Spleen (tissue), 11 donors: ENCODE measurements at regions not wholly inside any gene's neighbourhood (a gene's known extent, or its start where the extent isn't known, plus 50 kb on each side); places are given as distances from the start of the nearest gene placed in this dataset.

Experiments
- DNase-seq: peaks from one replicate; pipeline ENCODE4 v3.0.0-alpha.2; 2020
- H3K27ac ChIP-seq, 8 donors: fragments of 200-600 bp; sonication (generic) in 7 of 8; 1 replicate in 4 of 8; 2 replicates in 4 of 8; pipeline versions ENCODE4 v1.5.0 to v1.8.0; 2016 to 2021; ENCODE audit warnings: inconsistent platforms in 4 of 8, mild to moderate bottlenecking in 4 of 8, moderate library complexity in 1 of 8
- H3K27me3 ChIP-seq, 7 donors: fragments of 200-600 bp; sonication (generic) in 6 of 7; replicated peaks in 1 of 7; 1 replicate in 4 of 7; 2 replicates in 3 of 7; pipeline versions ENCODE4 v1.5.0 to v1.8.0; 2016 to 2021; ENCODE audit warnings: inconsistent platforms in 3 of 7, mild to moderate bottlenecking in 1 of 7
- H3K36me3 ChIP-seq, 6 donors: fragments of 200-600 bp; sonication (generic) in 5 of 6; 1 replicate in 4 of 6; 2 replicates in 2 of 6; pipeline versions ENCODE4 v1.5.0 to v1.8.0; 2016 to 2021; ENCODE audit warnings: inconsistent platforms in 2 of 6
- H3K4me1 ChIP-seq, 6 donors: fragments of 200-600 bp; sonication (generic) in 5 of 6; 1 replicate in 3 of 6; 2 replicates in 3 of 6; pipeline versions ENCODE4 v1.5.0 to v1.8.0; 2016 to 2021; ENCODE audit warnings: inconsistent platforms in 3 of 6
- H3K4me3 ChIP-seq, 8 donors: fragments of 200-600 bp; sonication (generic) in 7 of 8; 1 replicate in 4 of 8; 2 replicates in 4 of 8; pipeline versions ENCODE4 v1.5.0 to v1.8.0; 2016 to 2021; ENCODE audit warnings: inconsistent platforms in 4 of 8, mild to moderate bottlenecking in 4 of 8, moderate library complexity in 2 of 8
- H3K9me3 ChIP-seq, 8 donors: fragments of 200-600 bp; sonication (generic) in 7 of 8; 1 replicate in 4 of 8; 2 replicates in 4 of 8; pipeline versions ENCODE4 v1.5.0 to v1.8.0; 2016 to 2021; ENCODE audit warnings: inconsistent platforms in 4 of 8
- CTCF ChIP-seq, 11 experiments: fragments of 200-600 bp in 7 of 11; fragments of 450-650 bp in 4 of 11; sonication (generic) in 4 of 11; IDR thresholded peaks in 8 of 11; conservative IDR thresholded peaks in 3 of 11; 1 replicate in 7 of 11; 2 replicates in 4 of 11; pipeline versions ENCODE4 v1.4.0 to v1.8.0; 2016 to 2021; ENCODE audit warnings: antibody characterized with exemption in 11 of 11, inconsistent platforms in 4 of 11, mild to moderate bottlenecking in 1 of 11
- POLR2A ChIP-seq, 3 donors: fragments of 450-650 bp; IDR thresholded peaks; one replicate each; pipeline ENCODE4 v1.5.1; 2017; ENCODE audit warnings: antibody characterized with exemption in 3 of 3, mild to moderate bottlenecking in 1 of 3
- POLR2AphosphoS5 ChIP-seq, 3 donors: sonication (generic); formaldehyde crosslinking; IDR thresholded peaks; one replicate each; pipeline ENCODE4 v1.5.1; 2017; ENCODE audit warnings: antibody characterized with exemption in 3 of 3
- WGBS, 5 donors: extraction: QIAGEN DNeasy Blood & Tissue Kit in 3 of 5; methylation state at CpG; one replicate each; pipeline versions ENCODE4 v1.1.5 to v1.1.7; 2013 to 2018; 5-methylcytosine and 5-hydroxymethylcytosine counted together
- intact Hi-C: fragments of 100-400 bp; cut with DNase I; formaldehyde crosslinking; loops from one replicate; pipeline ENCODE4 v1.15.0; 2023; ENCODE audit warnings: low total_unique reads
- donor health status: healthy with polysubstance abuse.
- donor health status: DM: no; HTN: no; CAD: no; lungs with moderate emphysema.
- donor health status: DM: no; HTN: no; CAD: no.
- donor health status: Bipolar disorder and iron deficiency.
- donor health status: healthy.
- donor health status: DM: no; HTN: no; CAD: no.
- donor health status: DM: yes; HTN: yes; CAD: no.

GRCh38 chr14:106509176-106509575, 982.8 kb downstream of the TMEM121 start:
- H3K4me1 ChIP-seq, result peaks cover 0 to 61% (median 29%) of the 10 kb centered on the region in 6 donors
- no peak for TF ChIP-seq POLR2AphosphoS5 (IDR thresholded peaks at IDR 0.05)
- TF ChIP-seq CTCF (IDR thresholded peaks at IDR 0.05 in 8 of 11, conservative IDR thresholded peaks at IDR 0.05 in 3 of 11), result no peak
- no peak for TF ChIP-seq POLR2A (IDR thresholded peaks at IDR 0.05)
- no peaks in the 10 kb centered on the region for H3K36me3 ChIP-seq
- H3K27me3 ChIP-seq, result peaks cover 0 to 10% (median 0%) of the 10 kb centered on the region in 7 donors
- 56 to 83% (median 63%) methylated on average over 2 of the region's 2 CpGs for WGBS, 5 donors
- H3K4me3 ChIP-seq, result no peak overlapping the region
- intact Hi-C loops, result no loop called here
- no peaks in the 10 kb centered on the region for H3K9me3 ChIP-seq
- no peak for DNase-seq
- H3K27ac ChIP-seq, result peak overlapping the region in 1 of 8 donors; percentile 30

GRCh38 chr14:106509807-106510206, 983.4 kb downstream of the TMEM121 start:
- WGBS, 5 donors, result 76 to 92% (median 81%) methylated on average over 3 of the region's 3 CpGs
- Histone ChIP-seq H3K27ac (no peak overlapping the region), H3K36me3 (no peaks in the 10 kb centered on the region), H3K4me1 (peaks cover 0 to 61% (median 29%) of the 10 kb centered on the region in 6 donors), H3K27me3 (peaks cover 0 to 10% (median 0%) of the 10 kb centered on the region in 7 donors), H3K4me3 (no peak overlapping the region), H3K9me3 (no peaks in the 10 kb centered on the region)
- no peak for DNase-seq
- TF ChIP-seq POLR2A (IDR thresholded peaks at IDR 0.05) (no peak), CTCF (IDR thresholded peaks at IDR 0.05 in 8 of 11, conservative IDR thresholded peaks at IDR 0.05 in 3 of 11) (no peak), POLR2AphosphoS5 (IDR thresholded peaks at IDR 0.05) (no peak)
- intact Hi-C loops, result no loop called here

- intact Hi-C loops, result no loop called here
- peak in 2 of 3 donors; percentile 22 to 58 for TF ChIP-seq POLR2AphosphoS5 (IDR thresholded peaks at IDR 0.05)
- TF ChIP-seq POLR2A (IDR thresholded peaks at IDR 0.05), result no peak
- H3K9me3 ChIP-seq, result no peaks in the 10 kb centered on the region
- H3K4me3 ChIP-seq, result peak overlapping the region in 1 of 8 donors; percentile 27
- peaks cover 0 to 55% (median 27%) of the 10 kb centered on the region in 6 donors for H3K4me1 ChIP-seq
- H3K36me3 ChIP-seq, result no peaks in the 10 kb centered on the region
- peak overlapping the region in 6 of 8 donors; percentile 39 to 81 (median 62) for H3K27ac ChIP-seq
- WGBS, 5 donors, result 31 to 51% (median 42%) methylated on average over 9 of the region's 9 CpGs
- peaks cover 0 to 10% (median 0%) of the 10 kb centered on the region in 7 donors for H3K27me3 ChIP-seq
- DNase-seq, result no peak
Measured at GRCh38 chr14:106511006-106511799, 984.8 kb downstream of the TMEM121 start.

GRCh38 chr14:106511800-106512198, 985.4 kb downstream of the TMEM121 start:
- DNase-seq, result no peak
- Histone ChIP-seq H3K27me3 (peaks cover 0 to 10% (median 0%) of the 10 kb centered on the region in 7 donors), H3K9me3 (no peaks in the 10 kb centered on the region), H3K36me3 (no peaks in the 10 kb centered on the region), H3K27ac (peak overlapping the region in 6 of 8 donors; percentile 39 to 81 (median 62)), H3K4me1 (peaks cover 0 to 49% (median 23%) of the 10 kb centered on the region in 6 donors), H3K4me3 (no peak overlapping the region)
- no peak for TF ChIP-seq CTCF (IDR thresholded peaks at IDR 0.05 in 8 of 11, conservative IDR thresholded peaks at IDR 0.05 in 3 of 11)
- TF ChIP-seq POLR2A (IDR thresholded peaks at IDR 0.05), result no peak
- TF ChIP-seq POLR2AphosphoS5 (IDR thresholded peaks at IDR 0.05), result no peak
- intact Hi-C loops, result no loop called here
- WGBS, 5 donors, result 78 to 87% (median 81%) methylated on average over 9 of the region's 9 CpGs
